DND-41 (cell line): ENCODE measurements at regions not wholly inside any gene's neighbourhood (a gene's known extent, or its start where the extent isn't known, plus 50 kb on each side); places are given as distances from the start of the nearest gene placed in this dataset.

Experiments used
- ATAC-seq: fragments of 200-7000 bp; cut with Tn5 transposase; 3 replicates; pipeline ENCODE4 v1.9.1; 2021; ENCODE audit warnings: low read depth; ENCODE audit not compliant: insufficient read depth
- DNase-seq: peaks from one replicate; pipeline ENCODE4 v3.0.0-alpha.2; 2020
- H2AFZ ChIP-seq: 2 replicates; pipeline ENCODE4 v1.6.0; 2012; ENCODE audit warnings: low read depth, low read length
- H3K27ac ChIP-seq: 2 replicates; pipeline ENCODE4 v1.5.1; 2012; ENCODE audit warnings: low read length, inconsistent platforms
- H3K27me3 ChIP-seq: fragments of 200-600 bp; sonication (generic); 2 replicates; pipeline ENCODE4 v1.6.0; 2012; ENCODE audit warnings: low read length, mild to moderate bottlenecking, inconsistent platforms; ENCODE audit not compliant: insufficient read depth, poor library complexity
- H3K36me3 ChIP-seq: 2 replicates; pipeline ENCODE4 v1.5.1; 2012; ENCODE audit warnings: low read length, inconsistent platforms; ENCODE audit not compliant: insufficient read depth
- H3K4me1 ChIP-seq: 2 replicates; pipeline ENCODE4 v1.5.1; 2012; ENCODE audit warnings: mild to moderate bottlenecking, low read length; ENCODE audit not compliant: insufficient read depth
- H3K4me2 ChIP-seq: 2 replicates; pipeline ENCODE4 v1.6.0; 2012; ENCODE audit warnings: mild to moderate bottlenecking, moderate library complexity, low read length, inconsistent platforms; ENCODE audit not compliant: insufficient read depth
- H3K4me3 ChIP-seq, 2 experiments: fragments of 200-600 bp in 1 of 2; shearing (Covaris generic) in 1 of 2; 2 replicates each; pipeline ENCODE4 v1.5.1; 2012 to 2016; ENCODE audit warnings: inconsistent platforms in 2 of 2, low read length in 2 of 2, mild to moderate bottlenecking in 2 of 2, low read depth in 1 of 2, moderate library complexity in 1 of 2
- H3K79me2 ChIP-seq: 2 replicates; pipeline ENCODE4 v1.6.0; 2012; ENCODE audit warnings: low read length, inconsistent platforms; ENCODE audit not compliant: insufficient read depth
- H3K9ac ChIP-seq: 2 replicates; pipeline ENCODE4 v1.6.0; 2012; ENCODE audit warnings: low read depth, mild to moderate bottlenecking, inconsistent platforms, low read length, moderate library complexity
- H3K9me3 ChIP-seq: 2 replicates; pipeline ENCODE4 v1.5.1; 2012; ENCODE audit warnings: low read length, moderate library complexity, mild to moderate bottlenecking, inconsistent platforms; ENCODE audit not compliant: insufficient read depth, severe bottlenecking
- H4K20me1 ChIP-seq: 2 replicates; pipeline ENCODE4 v1.6.0; 2012; ENCODE audit warnings: low read length; ENCODE audit not compliant: insufficient read depth
- CTCF ChIP-seq: IDR thresholded peaks from 2 replicates; pipeline ENCODE4 v1.5.1; 2012; ENCODE audit warnings: borderline replicate concordance, low read length, moderate library complexity, mild to moderate bottlenecking; ENCODE audit not compliant: poor library complexity, severe bottlenecking; ENCODE audit errors: extremely low read depth
- EZH2 ChIP-seq: IDR thresholded peaks from 3 replicates; pipeline ENCODE4 v1.6.1; 2012; ENCODE audit warnings: borderline replicate concordance, low read depth, mild to moderate bottlenecking, moderate library complexity, low read length, inconsistent platforms; ENCODE audit not compliant: severe bottlenecking

- Histone ChIP-seq H3K9me3 (peaks cover 3% of the 10 kb centered on the region), H3K4me2 (no peak overlapping the region), H4K20me1 (no peaks in the 10 kb centered on the region), H3K4me3 (no peak overlapping the region), H3K27ac (no peak overlapping the region), H3K4me1 (no peaks in the 10 kb centered on the region), H3K27me3 (no peaks in the 10 kb centered on the region), H3K9ac (no peak overlapping the region), H3K36me3 (no peaks in the 10 kb centered on the region), H2AFZ (no peak overlapping the region), H3K79me2 (no peaks in the 10 kb centered on the region)
- DNase-seq (no peak), ATAC-seq (no peak)
- TF ChIP-seq CTCF (no peak), EZH2 (no peak)
Observed at GRCh38 chr3:127520993-127521392, 69.5 kb downstream of the TPRA1 start.

GRCh38 chr3:127518456-127519081 is 72.0 kb downstream of the TPRA1 start:
- Histone ChIP-seq H3K4me3 (no peak overlapping the region), H3K36me3 (no peaks in the 10 kb centered on the region), H3K27me3 (no peaks in the 10 kb centered on the region), H3K79me2 (no peaks in the 10 kb centered on the region), H3K9me3 (peaks cover 3% of the 10 kb centered on the region), H4K20me1 (no peaks in the 10 kb centered on the region), H3K9ac (no peak overlapping the region), H3K27ac (no peak overlapping the region), H2AFZ (no peak overlapping the region), H3K4me2 (no peak overlapping the region), H3K4me1 (no peaks in the 10 kb centered on the region)
- no peak for TF ChIP-seq CTCF
- no peak for TF ChIP-seq EZH2
- no peak for ATAC-seq
- DNase-seq, result no peak

GRCh38 chr3:127512256-127512655 is 78.3 kb downstream of the TPRA1 start:
- Histone ChIP-seq H2AFZ (no peak overlapping the region), H3K27me3 (peaks cover 8% of the 10 kb centered on the region)
- ATAC-seq, result no peak

More at GRCh38 chr3:127512256-127512655, 78.3 kb downstream of the TPRA1 start:
- Histone ChIP-seq H3K4me2 (no peak overlapping the region), H4K20me1 (no peaks in the 10 kb centered on the region), H3K79me2 (no peaks in the 10 kb centered on the region), H3K36me3 (no peaks in the 10 kb centered on the region), H3K4me1 (no peaks in the 10 kb centered on the region), H3K9ac (no peak overlapping the region), H3K9me3 (no peaks in the 10 kb centered on the region), H3K27ac (no peak overlapping the region), H3K4me3 (no peak overlapping the region)
- TF ChIP-seq CTCF (no peak), EZH2 (no peak)
- no peak for DNase-seq
